A172 (cell line): ENCODE measurements at regions not wholly inside any gene's neighbourhood (a gene's known extent, or its start where the extent isn't known, plus 50 kb on each side); places are given as distances from the start of the nearest gene placed in this dataset.
A peak's percentile ranks its signal among the peaks of the same experiment; 100 is the strongest.

Experiments used
- DNase-seq: peaks from one replicate; pipeline ENCODE4 v3.0.0-alpha.2; 2015; ENCODE audit warnings: low spot score

GRCh38 chr13:65159803-65160202 is 2070.3 kb downstream of the PCDH9 start:
- DNase-seq = no peak

GRCh38 chr13:65155861-65156260 is 2074.3 kb downstream of the PCDH9 start:
- no peak for DNase-seq

- DNase-seq = peak; percentile 11
Measured at GRCh38 chr13:65154661-65155447, 2075.3 kb downstream of the PCDH9 start.

- no peak for DNase-seq
Measured at GRCh38 chr13:65149687-65150086, 2080.4 kb downstream of the PCDH9 start.

- DNase-seq = no peak
Measured at GRCh38 chr13:65143920-65144319, 2086.2 kb downstream of the PCDH9 start.

GRCh38 chr13:65133094-65133493 is 2097.0 kb downstream of the PCDH9 start:
- peak; percentile 47 for DNase-seq

- DNase-seq = no peak
Measured at GRCh38 chr13:65125236-65125635, 2104.9 kb downstream of the PCDH9 start.

- DNase-seq = peak; percentile 36
Measured at GRCh38 chr13:65112531-65112941, 2117.6 kb downstream of the PCDH9 start.

- DNase-seq = no peak
Measured at GRCh38 chr13:65112123-65112522, 2118.0 kb downstream of the PCDH9 start.

GRCh38 chr13:65111223-65111622 is 2118.9 kb downstream of the PCDH9 start:
- no peak for DNase-seq

- DNase-seq = peak; percentile 22
Measured at GRCh38 chr13:65104436-65104835, 2125.7 kb downstream of the PCDH9 start.

- no peak for DNase-seq
Measured at GRCh38 chr13:65103351-65103750, 2126.8 kb downstream of the PCDH9 start.

GRCh38 chr13:65095161-65096082 is 2134.7 kb downstream of the PCDH9 start:
- no peak for DNase-seq

GRCh38 chr13:65093357-65093756 is 2136.8 kb downstream of the PCDH9 start:
- DNase-seq = no peak

- DNase-seq = no peak
Measured at GRCh38 chr13:65091031-65091430, 2139.1 kb downstream of the PCDH9 start.

GRCh38 chr13:65090186-65090585 is 2139.9 kb downstream of the PCDH9 start:
- DNase-seq = no peak

- no peak for DNase-seq
Measured at GRCh38 chr13:65088906-65089305, 2141.2 kb downstream of the PCDH9 start.

GRCh38 chr13:65085977-65086376 is 2144.2 kb downstream of the PCDH9 start:
- no peak for DNase-seq

- no peak for DNase-seq
Measured at GRCh38 chr13:65074248-65074647, 2155.9 kb downstream of the PCDH9 start.

- DNase-seq = no peak
Measured at GRCh38 chr13:65064967-65065366, 2165.2 kb downstream of the PCDH9 start.

GRCh38 chr13:65063753-65064152 is 2166.4 kb downstream of the PCDH9 start:
- DNase-seq = no peak

GRCh38 chr13:65057986-65058385 is 2172.2 kb downstream of the PCDH9 start:
- DNase-seq = no peak

GRCh38 chr13:65054277-65054676 is 2175.9 kb downstream of the PCDH9 start:
- DNase-seq = no peak
